Testis (tissue), 2 donors: ENCODE measurements at regions not wholly inside any gene's neighbourhood (a gene's known extent, or its start where the extent isn't known, plus 50 kb on each side); places are given as distances from the start of the nearest gene placed in this dataset.

ENCODE experiments used
- POLR2A ChIP-seq: fragments of 450-650 bp; IDR thresholded peaks from one replicate; pipeline ENCODE4 v1.6.1; 2017; ENCODE audit warnings: antibody characterized with exemption, mild to moderate bottlenecking, moderate library complexity
- TF ChIP-seq, protein P1 (sequence below), 3 experiments: fragments of 450-650 bp in 2 of 3; fragments of 200-600 bp in 1 of 3; sonication (generic) in 1 of 3; IDR thresholded peaks; one replicate each; pipeline ENCODE4 v1.5.1; 2016 to 2019; ENCODE audit warnings: antibody characterized with exemption in 3 of 3, mild to moderate bottlenecking in 2 of 3, moderate library complexity in 1 of 3

DNA sequence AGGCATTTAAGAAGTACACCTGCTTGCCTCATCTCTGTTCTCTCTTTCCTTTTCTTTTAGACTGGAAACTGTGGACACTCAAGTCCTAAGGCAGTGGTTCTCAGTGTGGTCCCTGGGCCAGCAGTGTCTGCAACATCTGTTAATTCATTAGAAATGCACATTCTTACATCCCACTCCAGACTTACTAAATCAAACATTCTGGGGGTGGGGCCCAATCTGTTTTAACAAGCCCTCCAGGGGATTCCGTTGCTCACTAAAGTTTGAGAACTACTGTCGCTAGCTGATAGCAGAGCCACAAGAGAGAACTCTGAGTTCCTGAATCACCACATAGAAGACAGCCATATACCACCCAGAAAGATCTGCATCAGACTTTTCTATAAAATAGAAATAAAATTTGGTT lies 430.6 kb downstream of the BCOR start:
- TF ChIP-seq, protein P1, sequence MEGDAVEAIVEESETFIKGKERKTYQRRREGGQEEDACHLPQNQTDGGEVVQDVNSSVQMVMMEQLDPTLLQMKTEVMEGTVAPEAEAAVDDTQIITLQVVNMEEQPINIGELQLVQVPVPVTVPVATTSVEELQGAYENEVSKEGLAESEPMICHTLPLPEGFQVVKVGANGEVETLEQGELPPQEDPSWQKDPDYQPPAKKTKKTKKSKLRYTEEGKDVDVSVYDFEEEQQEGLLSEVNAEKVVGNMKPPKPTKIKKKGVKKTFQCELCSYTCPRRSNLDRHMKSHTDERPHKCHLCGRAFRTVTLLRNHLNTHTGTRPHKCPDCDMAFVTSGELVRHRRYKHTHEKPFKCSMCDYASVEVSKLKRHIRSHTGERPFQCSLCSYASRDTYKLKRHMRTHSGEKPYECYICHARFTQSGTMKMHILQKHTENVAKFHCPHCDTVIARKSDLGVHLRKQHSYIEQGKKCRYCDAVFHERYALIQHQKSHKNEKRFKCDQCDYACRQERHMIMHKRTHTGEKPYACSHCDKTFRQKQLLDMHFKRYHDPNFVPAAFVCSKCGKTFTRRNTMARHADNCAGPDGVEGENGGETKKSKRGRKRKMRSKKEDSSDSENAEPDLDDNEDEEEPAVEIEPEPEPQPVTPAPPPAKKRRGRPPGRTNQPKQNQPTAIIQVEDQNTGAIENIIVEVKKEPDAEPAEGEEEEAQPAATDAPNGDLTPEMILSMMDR (IDR thresholded peaks at IDR 0.05), result no peak
- no peak for TF ChIP-seq POLR2A
